ENCODE measurements at regions not wholly inside any gene's neighbourhood (a gene's known extent, or its start where the extent isn't known, plus 50 kb on each side); places are given as distances from the start of the nearest gene placed in this dataset.
"Not testable (repeated sequence)": the region's sequence is repeated elsewhere in the genome, so short reads cannot be mapped to it uniquely, and the experiment has no call there.

- DNase-seq (ENCODE audit: low spot score): peak; percentile 3
These were observed 372.9 kb downstream of the NKX6-1 start for GRCh38 chr4:84126061-84126787.

DNA sequence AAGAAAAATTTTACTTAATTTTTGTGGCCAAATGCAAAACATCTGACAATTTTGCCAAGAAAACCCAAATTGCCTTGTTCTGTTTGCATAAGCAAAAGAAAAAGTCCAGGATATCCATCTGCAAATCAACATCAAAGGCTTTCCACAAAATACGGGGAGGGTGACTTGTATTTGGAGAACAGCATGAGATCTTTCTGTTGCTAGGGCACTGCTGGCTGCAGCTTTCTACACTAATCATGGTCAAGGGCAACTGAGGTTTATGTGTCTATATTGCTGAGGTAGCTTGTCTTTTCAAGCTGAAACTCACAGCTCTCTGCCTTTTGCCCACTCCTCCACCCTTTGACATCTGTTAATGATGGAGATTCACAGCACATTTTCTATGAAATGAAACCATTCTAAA lies 389.1 kb downstream of the NKX6-1 start:
- DNase-seq (ENCODE audit: low spot score): no peak

DNA sequence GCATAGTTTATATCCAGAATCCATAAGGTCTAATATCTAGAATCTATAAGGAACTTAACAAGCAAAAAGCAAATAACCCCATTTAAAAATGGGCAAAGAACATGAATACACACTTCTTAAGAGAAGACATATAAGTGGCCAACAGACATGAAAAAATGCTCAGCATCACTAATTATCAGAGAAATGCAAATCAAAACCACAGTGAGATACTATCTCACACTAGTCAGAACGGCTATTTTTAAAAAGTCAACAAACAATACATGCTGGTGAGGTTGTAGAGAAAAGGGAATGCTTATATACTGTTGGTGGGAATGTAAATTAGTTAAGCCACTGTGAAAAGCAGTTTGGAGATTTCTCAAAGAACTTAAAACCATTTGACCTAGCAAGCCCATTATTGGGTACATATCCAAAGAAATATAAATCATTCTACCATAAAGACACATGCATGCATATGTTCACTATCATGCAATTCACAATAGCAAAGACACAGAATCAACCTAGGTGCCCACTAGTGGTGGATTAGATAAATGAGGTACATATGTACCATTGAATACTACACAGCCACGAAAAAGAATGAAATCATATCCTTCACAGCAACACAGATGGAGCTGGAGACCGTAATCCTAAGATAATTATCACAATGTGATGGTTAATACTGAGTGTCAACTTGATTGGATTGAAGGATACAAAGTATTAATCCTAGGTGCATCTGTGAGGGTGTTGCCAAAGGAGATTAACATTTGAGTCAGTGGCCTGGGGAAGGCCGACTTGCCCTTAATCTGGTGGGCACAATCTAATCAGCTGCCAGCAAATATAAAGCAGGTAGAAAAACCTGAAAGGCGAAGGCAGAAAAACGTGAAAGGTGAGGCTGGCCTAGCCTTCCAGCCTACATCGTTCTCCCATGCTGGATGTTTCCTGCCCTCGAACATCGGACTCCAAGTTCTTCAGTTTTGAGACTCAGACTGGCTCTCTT lies 397.2 kb downstream of the NKX6-1 start:
- DNase-seq (ENCODE audit: low spot score): not testable (repeated sequence)

DNA sequence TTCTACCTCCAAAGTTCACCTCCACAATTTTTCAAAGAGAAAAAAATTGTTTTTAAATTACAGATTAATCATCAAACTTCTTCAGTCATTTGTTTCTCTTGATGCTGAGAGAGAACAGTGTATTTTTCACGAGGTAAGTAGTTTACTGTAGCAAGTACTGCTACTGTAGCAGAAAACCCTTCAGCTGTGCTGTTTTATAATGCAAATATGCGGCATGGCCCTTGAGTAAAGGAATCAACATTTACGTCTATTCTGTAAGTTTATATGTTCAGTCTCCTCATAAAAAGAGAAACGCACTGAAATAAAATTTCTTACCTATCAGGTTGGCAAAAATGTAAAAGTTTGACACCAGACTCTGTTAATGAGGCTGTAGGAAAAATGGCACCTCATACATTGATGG lies 399.0 kb downstream of the NKX6-1 start:
- no peak for DNase-seq (ENCODE audit: low spot score)

DNA sequence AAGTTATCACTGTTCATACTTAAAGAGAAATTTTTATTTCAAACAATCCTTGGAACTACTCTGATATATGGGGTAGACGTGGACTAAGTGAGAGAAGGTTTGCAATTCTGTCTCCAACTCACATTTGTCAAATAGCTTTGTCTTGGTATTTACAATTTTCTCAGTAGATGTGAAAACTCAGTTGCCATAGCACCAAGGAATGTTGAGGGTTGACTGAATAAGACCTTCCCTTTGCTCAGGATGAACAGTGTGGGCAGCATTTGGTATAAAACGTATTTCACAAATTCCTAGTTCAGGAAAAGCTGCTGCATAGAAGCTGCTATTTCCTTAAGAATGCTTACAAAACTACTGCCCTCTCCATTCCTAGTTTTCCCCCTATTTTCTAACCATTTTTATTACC lies 399.5 kb downstream of the NKX6-1 start:
- DNase-seq (ENCODE audit: low spot score): no peak

DNA sequence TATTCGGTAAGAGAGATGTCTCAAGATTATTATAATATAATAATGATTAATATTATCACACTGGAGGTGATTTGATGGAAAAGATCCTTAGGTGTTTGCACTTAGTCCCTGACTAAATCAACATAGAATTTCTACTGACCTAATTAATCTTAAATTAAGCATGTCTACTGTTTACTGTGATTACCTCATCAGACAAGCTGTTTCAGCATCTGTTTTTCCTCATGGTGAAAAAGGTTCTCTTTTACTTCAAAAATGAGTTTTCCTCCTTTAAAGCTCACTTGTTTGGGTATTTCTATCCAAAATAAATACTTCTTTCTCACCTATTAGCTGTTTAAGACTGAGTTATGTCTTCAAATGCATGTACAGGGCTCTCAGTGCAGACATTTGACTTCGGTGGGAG lies 407.8 kb downstream of the NKX6-1 start:
- DNase-seq (ENCODE audit: low spot score): no peak

DNA sequence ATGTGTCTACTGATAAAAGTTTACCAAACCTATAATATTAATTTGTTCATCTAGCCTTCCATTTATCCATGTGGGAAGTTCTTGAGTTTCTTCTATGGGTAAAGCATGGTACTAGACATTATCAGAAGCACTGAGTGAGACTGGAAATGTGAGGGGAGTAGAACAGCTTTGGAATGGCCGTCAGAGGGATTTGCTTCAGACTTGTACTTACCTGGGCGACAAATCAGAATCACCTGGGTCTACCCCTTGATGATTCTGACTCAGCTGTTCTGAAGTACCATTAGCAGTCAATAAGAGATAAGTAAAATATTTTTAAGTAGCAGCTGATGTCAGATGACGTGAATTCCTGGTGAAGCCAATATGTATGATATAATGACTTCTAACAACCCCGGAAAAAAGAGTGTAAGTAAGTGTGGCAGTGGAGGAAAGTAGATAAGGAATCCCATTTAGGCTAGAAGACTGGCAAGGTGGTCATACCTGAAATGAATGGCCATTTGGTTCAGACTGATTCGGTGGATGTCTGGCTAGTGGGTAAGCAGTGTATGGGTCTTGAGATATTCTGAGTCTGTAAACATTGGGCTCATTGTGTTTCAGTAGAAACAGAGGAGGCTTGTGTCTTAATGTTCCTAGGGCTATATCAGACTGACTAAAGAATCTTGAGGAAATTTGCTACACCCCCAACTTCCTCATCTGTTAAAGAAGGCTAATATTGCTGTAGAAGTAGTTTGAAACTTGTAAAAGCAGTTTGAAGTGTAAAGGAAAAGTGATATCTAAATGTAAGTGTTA lies 409.2 kb downstream of the NKX6-1 start:
- no peak for DNase-seq (ENCODE audit: low spot score)

DNA sequence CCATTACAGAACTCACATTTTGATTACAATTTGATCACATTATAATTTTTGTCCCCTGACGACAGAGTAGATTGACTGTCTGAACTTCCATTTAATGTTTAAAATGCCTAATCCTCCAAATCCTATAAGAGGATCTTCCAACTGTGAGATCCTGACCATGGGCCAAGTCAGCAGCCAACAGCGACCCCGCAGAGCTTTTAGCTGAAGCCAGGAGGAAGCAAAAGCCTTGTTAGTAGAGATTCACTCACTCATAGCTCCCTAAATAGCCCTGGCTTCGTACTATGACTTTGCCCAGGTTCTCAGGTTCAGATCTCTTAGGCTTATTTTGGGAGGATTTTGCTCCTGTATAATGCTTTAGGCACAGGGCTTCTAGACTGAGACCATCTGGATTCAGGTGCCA lies 413.1 kb downstream of the NKX6-1 start:
- no peak for DNase-seq (ENCODE audit: low spot score)

GRCh38 chr4:84070289-84070688 lies 428.8 kb downstream of the NKX6-1 start:
- DNase-seq (ENCODE audit: low spot score): no peak

DNA sequence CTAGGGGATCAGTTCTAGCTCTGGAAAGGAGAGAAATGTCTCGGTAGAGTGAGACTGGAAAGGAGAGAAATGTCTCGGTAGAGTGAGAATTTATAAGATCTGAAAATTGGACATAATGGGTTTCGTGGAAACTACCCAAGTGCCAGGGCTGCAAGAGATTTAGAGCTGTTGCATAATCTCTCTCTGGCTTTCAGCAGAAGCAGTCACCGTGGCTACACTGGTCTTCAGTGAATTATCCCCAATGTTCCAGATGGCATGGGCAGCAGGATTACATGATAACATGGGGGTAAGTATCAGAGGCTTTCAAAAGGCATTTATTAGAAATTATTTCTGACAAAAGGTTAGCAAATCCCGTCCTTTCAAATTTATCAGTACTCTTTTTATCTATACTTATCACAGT lies 435.5 kb downstream of the NKX6-1 start:
- DNase-seq (ENCODE audit: low spot score): no peak

- DNase-seq (ENCODE audit: low spot score): no peak
These were observed 440.9 kb downstream of the NKX6-1 start for GRCh38 chr4:84058201-84058600.

GRCh38 chr4:84051639-84052038 lies 447.5 kb downstream of the NKX6-1 start:
- DNase-seq (ENCODE audit: low spot score): no peak

- no peak for DNase-seq (ENCODE audit: low spot score)
These were observed 448.0 kb downstream of the NKX6-1 start for GRCh38 chr4:84051089-84051488.

DNA sequence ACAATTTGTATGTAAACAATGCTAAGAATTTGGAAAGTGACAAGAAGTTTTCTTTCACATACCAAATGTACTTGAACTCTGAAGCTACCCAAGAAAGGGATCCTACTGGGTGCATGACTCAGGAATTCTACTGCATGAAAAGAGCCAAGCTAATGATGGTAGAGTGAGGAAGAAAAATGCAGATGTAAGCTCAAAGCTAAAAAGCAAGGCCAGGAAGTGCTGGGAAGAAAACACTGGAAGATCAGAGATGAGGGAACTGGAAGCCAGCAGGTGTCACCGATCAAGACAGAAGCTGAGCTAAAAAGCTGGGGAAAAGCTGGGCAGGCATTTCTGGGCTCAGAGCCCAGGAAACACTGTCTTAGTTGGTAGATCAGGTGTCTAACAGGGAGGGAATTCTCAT lies 449.1 kb downstream of the NKX6-1 start:
- no peak for DNase-seq (ENCODE audit: low spot score)

DNA sequence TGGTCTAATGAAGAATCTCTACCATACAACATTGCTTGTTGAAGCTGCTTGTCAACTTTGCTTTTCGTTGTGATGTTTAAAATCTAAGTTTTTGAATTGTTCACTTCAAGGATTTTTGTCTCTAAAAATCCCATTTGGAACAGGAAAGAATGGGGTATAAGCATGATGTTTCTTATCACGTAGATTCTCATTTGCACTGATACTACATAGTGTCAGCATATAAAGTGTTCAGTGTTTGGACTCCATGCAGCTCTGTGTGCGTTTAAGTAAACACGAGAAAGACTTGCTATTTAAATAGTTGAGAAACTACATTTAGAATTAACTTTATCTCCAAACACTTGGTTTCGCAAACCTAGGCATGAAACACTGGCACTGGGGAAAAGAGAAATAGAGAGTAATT lies 452.5 kb downstream of the NKX6-1 start:
- no peak for DNase-seq (ENCODE audit: low spot score)

DNA sequence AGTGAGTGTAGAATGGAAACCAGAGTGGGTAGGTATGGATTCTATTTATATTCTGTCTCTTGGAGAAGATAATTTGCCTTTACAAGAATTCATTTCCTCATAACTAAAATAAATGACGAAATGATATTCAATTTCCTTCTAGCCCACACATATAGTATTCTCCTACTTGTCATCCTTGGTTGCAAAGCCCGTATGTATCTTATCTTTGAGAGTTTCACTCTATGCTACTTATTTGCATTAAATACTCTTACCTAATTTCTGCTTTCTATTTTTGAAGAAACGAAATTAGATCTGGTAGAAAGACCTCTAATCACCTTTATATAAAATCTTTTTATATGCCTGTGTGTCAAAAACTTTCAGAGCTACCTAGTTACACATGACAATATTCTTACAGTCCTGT lies 457.7 kb downstream of the NKX6-1 start:
- DNase-seq (ENCODE audit: low spot score): no peak

DNA sequence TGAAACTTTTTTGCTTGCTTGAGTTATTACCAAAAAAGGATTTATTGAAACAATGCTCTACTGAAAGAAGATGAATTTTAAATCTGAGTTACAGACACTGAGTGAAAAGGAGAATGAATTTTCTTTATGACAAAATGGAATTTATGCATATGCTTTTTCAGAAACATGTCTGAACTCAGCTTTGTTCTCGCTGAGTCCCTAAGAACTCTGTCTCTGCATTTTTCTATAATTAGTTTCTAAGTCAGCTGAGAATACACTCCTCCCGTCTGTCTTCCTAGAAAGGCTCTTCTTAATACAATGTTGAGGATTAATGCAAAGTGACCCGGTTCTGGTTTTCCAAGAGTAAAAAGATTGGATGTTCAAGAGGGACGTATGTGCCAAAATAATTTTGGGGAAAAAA lies 463.5 kb downstream of the NKX6-1 start:
- DNase-seq (ENCODE audit: low spot score): no peak

- DNase-seq (ENCODE audit: low spot score): no peak
These were observed 466.7 kb downstream of the NKX6-1 start for GRCh38 chr4:84032372-84032771.

DNA sequence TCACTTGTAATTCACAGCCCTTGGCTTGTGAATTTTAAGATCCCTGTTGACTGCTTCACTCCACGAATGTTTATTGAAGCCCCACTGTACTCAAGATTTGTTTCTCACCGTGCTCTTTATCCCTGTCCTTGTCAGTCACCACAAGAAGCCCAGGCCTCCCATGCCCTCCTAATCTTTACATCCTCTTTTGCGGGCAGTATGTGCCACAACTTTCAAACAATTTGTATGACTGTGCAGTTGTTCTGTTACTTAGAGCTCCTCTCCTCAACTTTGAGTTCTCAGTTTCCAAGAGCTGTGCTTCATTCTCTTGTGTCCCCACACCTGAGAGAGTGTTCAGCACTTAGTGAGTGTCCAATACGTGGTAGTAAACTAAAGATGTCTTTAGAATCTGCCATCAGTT lies 467.7 kb downstream of the NKX6-1 start:
- no peak for DNase-seq (ENCODE audit: low spot score)

- no peak for DNase-seq (ENCODE audit: low spot score)
These were observed 470.8 kb downstream of the NKX6-1 start for GRCh38 chr4:84028340-84028739.

GRCh38 chr4:84024405-84024804 lies 474.7 kb downstream of the NKX6-1 start:
- no peak for DNase-seq (ENCODE audit: low spot score)

- DNase-seq (ENCODE audit: low spot score): no peak
These were observed 476.5 kb downstream of the NKX6-1 start for GRCh38 chr4:84022564-84022963.

GRCh38 chr4:84019626-84020025 lies 479.5 kb downstream of the NKX6-1 start:
- no peak for DNase-seq (ENCODE audit: low spot score)
